ENCODE measurements at regions not wholly inside any gene's neighbourhood (a gene's known extent, or its start where the extent isn't known, plus 50 kb on each side); places are given as distances from the start of the nearest gene placed in this dataset.

DNA sequence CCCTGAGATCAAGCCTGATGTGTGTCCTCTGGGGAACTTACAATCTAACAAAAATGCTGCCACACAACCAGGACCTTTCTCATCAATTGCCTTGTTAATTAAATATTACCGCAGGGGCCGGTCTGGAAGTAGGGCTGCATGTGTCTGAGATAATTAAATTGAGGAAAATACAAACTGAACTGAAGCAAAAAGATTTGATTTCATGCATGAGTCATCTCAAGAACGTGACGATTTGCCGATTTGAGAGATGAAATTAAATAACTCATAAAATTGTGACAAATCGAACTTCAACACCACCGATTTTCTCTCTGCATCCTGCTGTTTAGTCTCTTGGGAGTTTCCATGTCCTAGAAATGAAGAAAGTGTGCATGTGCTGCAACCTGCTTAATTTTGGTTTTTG lies 94.6 kb upstream of the DAAM1 start:
- TF ChIP-seq POLR2AphosphoS2 (IDR thresholded peaks at IDR 0.05; ENCODE audit: low read depth, low read length) (no peak), HDGF (IDR thresholded peaks at IDR 0.05) (no peak), ZNF687 (IDR thresholded peaks at IDR 0.05) (no peak), JUND (IDR thresholded peaks at IDR 0.05; ENCODE audit: low read depth, low read length) (no peak)

More for the DNA sequence above, 94.6 kb upstream of the DAAM1 start:
- CTCF ChIA-PET: no interaction called here
- Histone ChIP-seq H2AFZ (ENCODE audit: control insufficient read depth, low read depth, low read length) (no peak overlapping the region), H3K27ac (ENCODE audit: control insufficient read depth, insufficient read depth) (no peak overlapping the region), H3K9ac (ENCODE audit: control insufficient read depth, insufficient read depth, low read length) (no peak overlapping the region), H3K27me3 (replicated peaks in 1 of 2; ENCODE audit: control insufficient read depth in 2 of 2, insufficient read depth in 2 of 2, low read length in 1 of 2) (no peaks in the 10 kb centered on the region), H4K20me1 (ENCODE audit: control insufficient read depth, insufficient read depth) (no peaks in the 10 kb centered on the region), H3K4me2 (ENCODE audit: control insufficient read depth, insufficient read depth) (no peak overlapping the region), H3K4me1 (ENCODE audit: control insufficient read depth, insufficient read depth, low read length) (no peaks in the 10 kb centered on the region), H3K4me3 (no peak overlapping the region), H3K36me3 (ENCODE audit: control insufficient read depth in 2 of 2, insufficient read depth in 2 of 2, low read length in 1 of 2) (no peaks in the 10 kb centered on the region), H3K9me3 (replicated peaks; ENCODE audit: control insufficient read depth, insufficient read depth, low read length) (no peaks in the 10 kb centered on the region), H3K79me2 (ENCODE audit: control insufficient read depth, insufficient read depth, low read length) (no peaks in the 10 kb centered on the region)
- FAIRE-seq (no peak), DNase-seq (ENCODE audit: low read depth, low spot score) (no peak), ATAC-seq (no peak)
- in situ Hi-C loops (cut with MboI) (no loop called here), intact Hi-C loops (cut with micrococcal nuclease; ENCODE audit: unreplicated experiment) (no loop called here)
- POLR2A ChIA-PET: no interaction called here
- SMC1A ChIA-PET (ENCODE audit: uncharacterized antibody, unreplicated experiment): interaction anchor here (0.9 to 1.4 kb wide), 3 partner anchors 10 to 31 kb away, joined by 3 to 7 read pairs (median 4); no protein-coding TSS in a partner anchor
- BruUV-seq (replicated peaks): no TSS peak
- WGBS (ENCODE audit: insufficient coverage, insufficient replicate concordance, low lambda C conversion rate, missing lambda C conversion rate): 41% methylated on average over 7 of the region's 7 CpGs
- RAD21 ChIA-PET (ENCODE audit: unreplicated experiment): no interaction called here

Data from GM12878 (cell line).